Astrocyte (in vitro differentiated cells and primary cell): ENCODE measurements at regions not wholly inside any gene's neighbourhood (a gene's known extent, or its start where the extent isn't known, plus 50 kb on each side); places are given as distances from the start of the nearest gene placed in this dataset.

Source experiments
- EZH2 ChIP-seq: IDR thresholded peaks from 2 replicates; pipeline ENCODE4 v1.6.1; 2012; ENCODE audit warnings: mild to moderate bottlenecking, low read length, inconsistent platforms; ENCODE audit not compliant: insufficient read depth
- TF ChIP-seq, protein P1 (sequence below): IDR thresholded peaks from 2 replicates; pipeline ENCODE4 v1.5.1; 2011; ENCODE audit warnings: low read depth, mild to moderate bottlenecking, inconsistent platforms, low read length, moderate library complexity; ENCODE audit not compliant: insufficient read depth

DNA sequence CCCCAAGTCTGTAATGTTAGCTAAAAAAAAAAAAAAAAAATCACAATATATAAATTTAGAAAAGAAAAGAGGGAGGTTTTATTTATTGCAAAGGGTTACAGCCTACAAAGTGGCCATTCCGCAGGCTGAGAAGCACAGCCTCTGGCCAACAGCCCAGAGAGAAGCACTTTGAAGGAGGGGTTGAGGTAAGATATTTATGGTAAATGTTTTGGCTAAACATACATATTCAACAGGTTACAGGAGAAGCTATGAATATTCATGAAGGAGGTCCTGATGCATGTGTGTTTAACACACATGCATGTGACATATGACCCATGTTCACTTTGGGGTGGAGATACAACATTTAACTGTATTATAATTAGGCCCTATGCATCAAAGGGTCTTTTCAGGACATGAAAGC is 158.5 kb downstream of the TMEM114 start:
- TF ChIP-seq, protein P1, sequence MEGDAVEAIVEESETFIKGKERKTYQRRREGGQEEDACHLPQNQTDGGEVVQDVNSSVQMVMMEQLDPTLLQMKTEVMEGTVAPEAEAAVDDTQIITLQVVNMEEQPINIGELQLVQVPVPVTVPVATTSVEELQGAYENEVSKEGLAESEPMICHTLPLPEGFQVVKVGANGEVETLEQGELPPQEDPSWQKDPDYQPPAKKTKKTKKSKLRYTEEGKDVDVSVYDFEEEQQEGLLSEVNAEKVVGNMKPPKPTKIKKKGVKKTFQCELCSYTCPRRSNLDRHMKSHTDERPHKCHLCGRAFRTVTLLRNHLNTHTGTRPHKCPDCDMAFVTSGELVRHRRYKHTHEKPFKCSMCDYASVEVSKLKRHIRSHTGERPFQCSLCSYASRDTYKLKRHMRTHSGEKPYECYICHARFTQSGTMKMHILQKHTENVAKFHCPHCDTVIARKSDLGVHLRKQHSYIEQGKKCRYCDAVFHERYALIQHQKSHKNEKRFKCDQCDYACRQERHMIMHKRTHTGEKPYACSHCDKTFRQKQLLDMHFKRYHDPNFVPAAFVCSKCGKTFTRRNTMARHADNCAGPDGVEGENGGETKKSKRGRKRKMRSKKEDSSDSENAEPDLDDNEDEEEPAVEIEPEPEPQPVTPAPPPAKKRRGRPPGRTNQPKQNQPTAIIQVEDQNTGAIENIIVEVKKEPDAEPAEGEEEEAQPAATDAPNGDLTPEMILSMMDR = no peak
- TF ChIP-seq EZH2 = no peak
